Calu3 (cell line): ENCODE measurements at regions not wholly inside any gene's neighbourhood (a gene's known extent, or its start where the extent isn't known, plus 50 kb on each side); places are given as distances from the start of the nearest gene placed in this dataset.

ENCODE experiments used
- BruUV-seq: library from RNA; stranded (reverse); fragments of 400-500 nt; replicated peaks from 2 replicates; lab custom pipeline; 2021; lab: Mats Ljungman, UMichigan
- CTCF ChIA-PET: fragments of 300-600 bp; sonication (Branson Sonifier 250); formaldehyde crosslinking; loops from one replicate; lab custom pipeline; 2022; ENCODE audit warnings: antibody characterized with exemption; lab: Charles Lee
- DNase-seq: peaks from one replicate; pipeline ENCODE4 v3.0.0; 2022
- H3K27ac Mint-ChIP-seq: one replicate; pipeline ENCODE4 v1.8.0; 2022; ENCODE audit warnings: mixed read lengths; ENCODE audit not compliant: unreplicated experiment
- H3K27me3 Mint-ChIP-seq: one replicate; pipeline ENCODE4 v1.8.0; 2022; ENCODE audit warnings: mixed read lengths; ENCODE audit not compliant: unreplicated experiment
- H3K36me3 Mint-ChIP-seq: one replicate; pipeline ENCODE4 v1.8.0; 2022; ENCODE audit warnings: mild to moderate bottlenecking, moderate library complexity, mixed read lengths; ENCODE audit not compliant: insufficient read depth, unreplicated experiment
- H3K4me1 Mint-ChIP-seq: one replicate; pipeline ENCODE4 v1.8.0; 2022; ENCODE audit warnings: mild to moderate bottlenecking, low read depth, mixed read lengths; ENCODE audit not compliant: unreplicated experiment
- H3K4me3 Mint-ChIP-seq: one replicate; pipeline ENCODE4 v1.8.0; 2022; ENCODE audit warnings: mild to moderate bottlenecking, low read depth, moderate library complexity, mixed read lengths; ENCODE audit not compliant: unreplicated experiment
- H3K9me3 Mint-ChIP-seq: one replicate; pipeline ENCODE4 v1.8.0; 2022; ENCODE audit warnings: low read depth, mixed read lengths; ENCODE audit not compliant: unreplicated experiment
- intact Hi-C: fragments of 100-400 bp; cut with micrococcal nuclease; formaldehyde crosslinking; loops from one replicate; pipeline ENCODE4 v1.10.0; 2022; ENCODE audit not compliant: unreplicated experiment
- TF ChIP-seq, protein P1 (sequence below): fragments of 200-600 bp; IDR thresholded peaks from one replicate; pipeline ENCODE4 v1.8.0; 2022; ENCODE audit warnings: antibody characterized with exemption; ENCODE audit not compliant: unreplicated experiment

GRCh38 chr14:62117751-62118105 lies 355.5 kb downstream of the SNAPC1 start:
- no peaks in the 10 kb centered on the region for H3K4me1 Mint-ChIP-seq
- TF ChIP-seq, protein P1, sequence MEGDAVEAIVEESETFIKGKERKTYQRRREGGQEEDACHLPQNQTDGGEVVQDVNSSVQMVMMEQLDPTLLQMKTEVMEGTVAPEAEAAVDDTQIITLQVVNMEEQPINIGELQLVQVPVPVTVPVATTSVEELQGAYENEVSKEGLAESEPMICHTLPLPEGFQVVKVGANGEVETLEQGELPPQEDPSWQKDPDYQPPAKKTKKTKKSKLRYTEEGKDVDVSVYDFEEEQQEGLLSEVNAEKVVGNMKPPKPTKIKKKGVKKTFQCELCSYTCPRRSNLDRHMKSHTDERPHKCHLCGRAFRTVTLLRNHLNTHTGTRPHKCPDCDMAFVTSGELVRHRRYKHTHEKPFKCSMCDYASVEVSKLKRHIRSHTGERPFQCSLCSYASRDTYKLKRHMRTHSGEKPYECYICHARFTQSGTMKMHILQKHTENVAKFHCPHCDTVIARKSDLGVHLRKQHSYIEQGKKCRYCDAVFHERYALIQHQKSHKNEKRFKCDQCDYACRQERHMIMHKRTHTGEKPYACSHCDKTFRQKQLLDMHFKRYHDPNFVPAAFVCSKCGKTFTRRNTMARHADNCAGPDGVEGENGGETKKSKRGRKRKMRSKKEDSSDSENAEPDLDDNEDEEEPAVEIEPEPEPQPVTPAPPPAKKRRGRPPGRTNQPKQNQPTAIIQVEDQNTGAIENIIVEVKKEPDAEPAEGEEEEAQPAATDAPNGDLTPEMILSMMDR, result no peak
- CTCF ChIA-PET, result interaction anchor here (1.0 to 2.0 kb wide), 2 partner anchors 9 to 193 kb away, joined by 5 to 13 read pairs; no protein-coding TSS in a partner anchor
- no TSS peak for BruUV-seq
- DNase-seq, result no peak
- intact Hi-C loops, result no loop called here
- H3K27ac Mint-ChIP-seq, result no peak overlapping the region
- no peaks in the 10 kb centered on the region for H3K9me3 Mint-ChIP-seq
- peak overlapping the region; percentile 59 for H3K4me3 Mint-ChIP-seq
- H3K36me3 Mint-ChIP-seq, result no peaks in the 10 kb centered on the region
- H3K27me3 Mint-ChIP-seq, result no peaks in the 10 kb centered on the region

DNA sequence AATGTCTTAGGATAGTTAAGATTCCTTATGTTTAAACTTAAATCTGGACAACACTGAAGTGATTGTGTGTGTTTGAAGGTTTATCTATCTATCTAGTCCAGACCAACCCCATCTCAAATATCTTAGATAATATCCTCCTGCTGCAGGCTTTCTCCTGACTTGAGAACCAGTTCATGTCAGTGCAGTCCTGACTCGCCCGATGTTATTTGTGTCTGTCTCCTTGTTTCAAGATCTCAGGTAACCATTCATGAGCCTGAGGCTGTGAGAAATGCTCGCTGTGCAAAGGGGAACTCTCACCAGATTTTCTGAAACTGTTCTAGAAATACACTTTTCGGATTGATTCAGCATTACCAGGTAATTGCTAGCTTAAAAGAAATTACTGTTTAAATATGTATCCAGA lies 356.2 kb downstream of the SNAPC1 start:
- Mint-ChIP-seq H3K9me3 (no peaks in the 10 kb centered on the region), H3K4me3 (no peak overlapping the region), H3K36me3 (no peaks in the 10 kb centered on the region), H3K27me3 (no peaks in the 10 kb centered on the region), H3K4me1 (no peaks in the 10 kb centered on the region), H3K27ac (no peak overlapping the region)
- intact Hi-C loops, result no loop called here
- no peak for DNase-seq
- TF ChIP-seq, protein P1, result no peak
- no TSS peak for BruUV-seq
- CTCF ChIA-PET, result interaction anchor here (2.0 kb wide), 1 partner anchor 193 kb away, joined by 13 read pairs; no protein-coding TSS in a partner anchor

DNA sequence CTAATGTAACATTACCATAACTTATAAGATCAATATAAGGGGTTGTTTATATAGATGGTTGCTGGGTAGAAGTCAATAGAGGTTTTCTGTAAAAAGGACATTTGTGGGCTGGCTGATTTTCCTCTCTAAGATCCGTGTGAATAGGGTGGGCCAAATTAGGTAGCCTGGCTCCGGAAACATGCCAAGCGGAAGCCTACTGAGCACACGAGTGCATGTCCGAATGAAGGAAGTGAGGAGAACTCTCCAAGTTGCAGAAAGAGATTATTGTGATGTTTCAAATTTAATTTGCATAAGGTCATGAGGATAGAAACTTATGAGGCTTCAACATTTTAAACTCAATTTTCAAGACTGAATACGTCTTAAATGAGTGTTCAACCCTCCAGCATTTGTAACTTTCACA lies 356.7 kb downstream of the SNAPC1 start:
- no TSS peak for BruUV-seq
- Mint-ChIP-seq H3K9me3 (no peaks in the 10 kb centered on the region), H3K27me3 (no peaks in the 10 kb centered on the region), H3K27ac (no peak overlapping the region), H3K4me1 (no peaks in the 10 kb centered on the region), H3K36me3 (no peaks in the 10 kb centered on the region), H3K4me3 (no peak overlapping the region)
- CTCF ChIA-PET, result interaction anchor here (2.0 kb wide), 1 partner anchor 194 kb away, joined by 13 read pairs; no protein-coding TSS in a partner anchor
- TF ChIP-seq, protein P1, result no peak
- no peak for DNase-seq
- intact Hi-C loops, result no loop called here

GRCh38 chr14:62123961-62124360 lies 361.7 kb downstream of the SNAPC1 start:
- no peak for DNase-seq
- Mint-ChIP-seq H3K4me3 (no peak overlapping the region), H3K27me3 (no peaks in the 10 kb centered on the region), H3K36me3 (no peaks in the 10 kb centered on the region), H3K4me1 (no peaks in the 10 kb centered on the region), H3K9me3 (no peaks in the 10 kb centered on the region), H3K27ac (no peak overlapping the region)
- intact Hi-C loops, result loop anchor here (5.0 to 10.0 kb wide), 2 partner anchors 662 to 829 kb away; no protein-coding TSS in a partner anchor
- CTCF ChIA-PET, result interaction anchor here (1.4 kb wide), 1 partner anchor 201 kb away, joined by 3 read pairs; no protein-coding TSS in a partner anchor
- no TSS peak for BruUV-seq
- TF ChIP-seq, protein P1, result no peak
